Stimulated activated naive B cell treated with anti-CD40 and anti-IgM and Interleukin-4, amounts not matched to agents 10 μg/mL and 1 μg/mL and 100 μg/mL, for 72 hours (primary cell): ENCODE measurements at regions not wholly inside any gene's neighbourhood (a gene's known extent, or its start where the extent isn't known, plus 50 kb on each side); places are given as distances from the start of the nearest gene placed in this dataset.

Experiments used
- ATAC-seq, 2 donors: fragments of 150-1000 bp; cut with Tn5 transposase; replicated peaks; 2 replicates each; pipeline ENCODE4 v1.10.0; 2021; ENCODE audit warnings: moderate library complexity in 1 of 2
- DNase-seq: peaks from one replicate; pipeline ENCODE4 v3.0.0; 2021
- H3K27ac Mint-ChIP-seq: one replicate; pipeline ENCODE4 v1.8.0; 2022; ENCODE audit warnings: mild to moderate bottlenecking, mixed read lengths
- H3K27me3 Mint-ChIP-seq, 2 donors: one replicate each; pipeline ENCODE4 v1.8.0; 2022; ENCODE audit warnings: mixed read lengths in 2 of 2
- H3K36me3 Mint-ChIP-seq, 2 donors: one replicate each; pipeline ENCODE4 v1.8.0; 2022; ENCODE audit warnings: mixed read lengths in 2 of 2, mild to moderate bottlenecking in 1 of 2
- H3K4me1 Mint-ChIP-seq, 2 donors: one replicate each; pipeline ENCODE4 v1.8.0; 2022; ENCODE audit warnings: mixed read lengths in 2 of 2, mild to moderate bottlenecking in 1 of 2
- H3K4me3 Mint-ChIP-seq, 2 donors: one replicate each; pipeline ENCODE4 v1.8.0; 2022; ENCODE audit warnings: mild to moderate bottlenecking in 2 of 2, mixed read lengths in 2 of 2, moderate library complexity in 1 of 2
- H3K9me3 Mint-ChIP-seq, 2 donors: one replicate each; pipeline ENCODE4 v1.8.0; 2022; ENCODE audit warnings: mixed read lengths in 2 of 2, mild to moderate bottlenecking in 1 of 2

DNA sequence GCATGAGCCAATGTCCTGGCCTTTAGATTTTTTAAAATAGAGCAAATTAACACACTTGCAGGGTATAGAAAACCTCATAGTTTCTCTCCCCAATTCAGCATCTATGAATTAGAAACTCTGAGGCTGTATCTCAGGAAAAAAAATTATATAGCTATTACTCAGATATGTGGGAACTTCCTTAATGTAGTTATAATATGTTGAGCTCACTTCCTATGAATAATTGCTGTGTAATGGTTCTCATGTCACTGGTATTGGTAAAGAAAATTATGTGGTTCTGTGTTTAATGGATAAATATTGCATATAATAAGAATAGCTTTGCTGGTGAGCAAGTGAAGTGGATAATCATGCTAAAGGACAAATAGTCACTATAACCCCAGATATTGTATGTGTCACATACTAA, 2019.8 kb downstream of the NCAM2 start:
- no peak overlapping the region for H3K4me3 Mint-ChIP-seq
- no peak overlapping the region for H3K27ac Mint-ChIP-seq
- no peaks in the 10 kb centered on the region for H3K36me3 Mint-ChIP-seq
- ATAC-seq, result no peak
- H3K27me3 Mint-ChIP-seq, result no peaks in the 10 kb centered on the region
- no peak for DNase-seq
- H3K4me1 Mint-ChIP-seq, result no peaks in the 10 kb centered on the region
- H3K9me3 Mint-ChIP-seq, result peaks cover 0 to 1% of the 10 kb centered on the region in 2 donors

DNA sequence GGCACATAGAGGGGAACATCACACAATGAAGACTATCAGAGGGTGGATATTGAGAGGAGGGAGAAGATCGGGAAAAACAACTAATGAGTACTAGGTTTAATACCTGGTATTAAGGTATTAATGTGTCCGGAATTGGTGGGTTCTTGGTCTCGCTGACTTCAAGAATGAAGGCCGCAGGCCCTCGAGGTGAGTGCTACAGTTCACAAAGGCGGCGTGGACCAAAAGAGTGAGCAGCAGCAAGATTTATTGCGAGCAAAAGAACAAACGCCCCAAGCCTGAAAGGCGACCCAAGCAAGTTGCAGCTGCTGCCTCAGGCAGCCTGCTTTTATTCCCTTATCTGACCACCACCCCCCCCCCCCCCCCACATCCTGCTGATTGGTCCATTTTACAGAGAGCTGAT, 2022.8 kb downstream of the NCAM2 start:
- peaks cover 0 to 1% of the 10 kb centered on the region in 2 donors for H3K9me3 Mint-ChIP-seq
- H3K27ac Mint-ChIP-seq, result no peak overlapping the region
- ATAC-seq (no peak), DNase-seq (no peak)
- no peaks in the 10 kb centered on the region for H3K27me3 Mint-ChIP-seq
- H3K4me3 Mint-ChIP-seq, result no peak overlapping the region
- H3K4me1 Mint-ChIP-seq, result no peaks in the 10 kb centered on the region
- H3K36me3 Mint-ChIP-seq, result no peaks in the 10 kb centered on the region

DNA sequence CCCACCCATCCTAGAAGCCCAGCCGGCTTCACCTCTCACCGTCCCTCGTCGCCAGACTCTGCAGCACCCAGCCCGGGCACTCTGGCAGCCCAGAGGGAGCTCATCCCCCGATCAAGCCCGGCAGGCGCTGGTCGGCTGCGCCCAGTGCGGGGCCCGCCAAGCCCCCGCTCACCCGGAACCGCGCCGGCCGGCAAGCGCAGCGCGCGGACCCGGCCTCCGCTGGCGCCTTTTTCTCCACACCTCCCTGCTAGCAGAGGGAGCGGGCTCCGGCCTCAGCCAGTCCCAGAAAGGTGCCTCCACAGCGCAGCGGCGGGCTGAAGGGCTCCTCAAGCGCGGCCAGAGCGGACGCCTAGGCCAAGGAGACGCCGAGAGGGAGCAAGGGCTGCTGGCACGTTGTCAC, 2023.3 kb downstream of the NCAM2 start:
- no peak for DNase-seq
- Mint-ChIP-seq H3K4me3 (no peak overlapping the region), H3K27me3 (no peaks in the 10 kb centered on the region), H3K27ac (no peak overlapping the region), H3K4me1 (no peaks in the 10 kb centered on the region), H3K9me3 (peaks cover 0 to 1% of the 10 kb centered on the region in 2 donors), H3K36me3 (no peaks in the 10 kb centered on the region)
- ATAC-seq, result no peak

DNA sequence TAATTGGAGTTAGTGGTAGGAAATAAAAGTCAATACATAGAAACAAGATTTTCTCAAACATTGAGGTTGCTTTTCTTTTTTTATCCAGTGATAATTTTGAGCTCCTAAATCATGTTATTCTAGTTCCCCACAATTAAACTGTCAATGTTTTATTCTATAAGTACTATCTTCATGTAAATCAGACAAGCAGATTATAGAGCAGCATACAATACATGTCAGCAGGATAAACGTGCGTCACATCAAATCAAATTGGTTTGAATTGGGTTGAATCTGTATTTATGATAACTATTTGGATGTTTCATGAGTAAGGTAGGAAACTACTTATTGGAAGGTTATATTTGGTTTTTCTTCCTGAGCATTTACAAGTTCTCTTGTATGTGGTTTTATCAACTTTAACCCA, 2028.7 kb downstream of the NCAM2 start:
- no peak for DNase-seq
- H3K27ac Mint-ChIP-seq, result no peak overlapping the region
- no peaks in the 10 kb centered on the region for H3K36me3 Mint-ChIP-seq
- no peaks in the 10 kb centered on the region for H3K27me3 Mint-ChIP-seq
- no peak overlapping the region for H3K4me3 Mint-ChIP-seq
- H3K9me3 Mint-ChIP-seq, result peaks cover 0 to 3% of the 10 kb centered on the region in 2 donors
- no peak for ATAC-seq
- no peaks in the 10 kb centered on the region for H3K4me1 Mint-ChIP-seq

DNA sequence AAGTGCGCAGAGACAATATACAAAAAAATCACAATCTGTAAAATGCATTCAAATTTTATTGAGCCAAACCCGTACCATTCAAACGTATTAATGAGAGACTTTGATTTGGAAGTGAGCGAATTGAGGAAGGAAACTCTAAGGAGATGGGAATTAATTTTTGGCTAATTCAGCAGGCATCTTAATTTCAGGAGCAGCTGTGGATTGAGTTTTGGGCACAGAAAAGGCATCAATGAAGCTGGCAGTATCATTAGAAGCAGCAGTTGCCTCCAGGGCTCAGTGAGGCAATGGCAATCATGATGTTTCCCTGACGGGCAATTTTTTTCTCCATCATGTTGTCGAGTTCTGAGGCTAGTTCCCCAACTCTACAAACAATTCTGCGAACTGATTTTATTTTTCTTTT, 2041.6 kb downstream of the NCAM2 start:
- DNase-seq, result no peak
- no peak for ATAC-seq
- Mint-ChIP-seq H3K4me3 (no peak overlapping the region), H3K36me3 (no peaks in the 10 kb centered on the region), H3K27ac (no peak overlapping the region), H3K9me3 (no peaks in the 10 kb centered on the region), H3K27me3 (no peaks in the 10 kb centered on the region), H3K4me1 (no peaks in the 10 kb centered on the region)

DNA sequence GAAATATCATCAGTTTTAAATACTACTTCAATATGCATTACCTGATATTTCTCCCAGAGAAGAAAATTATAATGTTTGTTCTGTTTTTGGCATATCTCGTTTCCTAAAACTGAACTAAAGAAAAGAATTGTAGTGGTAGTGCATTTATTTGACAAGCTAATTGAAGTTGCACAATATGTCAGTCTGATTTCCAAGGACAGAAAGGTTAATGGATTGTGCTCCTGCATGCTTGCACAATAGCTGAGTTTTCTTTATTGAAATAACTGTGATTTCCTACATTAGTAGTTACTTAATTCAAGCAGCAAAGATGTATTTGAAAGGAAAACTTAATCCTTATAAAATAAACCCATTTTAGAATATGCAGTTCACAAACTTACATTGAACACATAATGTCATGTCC, 2047.7 kb downstream of the NCAM2 start:
- H3K9me3 Mint-ChIP-seq, result no peaks in the 10 kb centered on the region
- DNase-seq (no peak), ATAC-seq (no peak)
- no peak overlapping the region for H3K4me3 Mint-ChIP-seq
- no peaks in the 10 kb centered on the region for H3K36me3 Mint-ChIP-seq
- no peaks in the 10 kb centered on the region for H3K27me3 Mint-ChIP-seq
- H3K27ac Mint-ChIP-seq, result no peak overlapping the region
- H3K4me1 Mint-ChIP-seq, result no peaks in the 10 kb centered on the region

DNA sequence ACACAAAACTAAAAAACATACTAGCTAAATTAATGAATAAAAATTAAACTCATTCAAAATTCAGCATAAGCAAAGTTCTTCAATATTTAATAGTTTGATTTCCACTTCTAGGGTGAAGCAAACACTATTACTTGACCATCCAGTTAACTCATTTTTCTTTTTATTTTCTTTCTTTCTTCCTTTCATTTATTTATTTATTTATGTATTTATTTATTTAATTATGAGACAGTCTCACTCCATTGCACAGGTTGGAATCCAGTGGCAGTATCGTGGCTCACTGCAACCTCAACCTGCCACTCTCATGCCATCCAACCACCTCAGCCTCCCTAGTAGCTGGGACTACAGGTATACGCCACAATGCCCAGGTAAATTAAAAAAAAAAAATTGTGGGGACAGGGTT, 2069.5 kb downstream of the NCAM2 start:
- DNase-seq (no peak), ATAC-seq (no peak)
- Mint-ChIP-seq H3K4me1 (no peaks in the 10 kb centered on the region), H3K27me3 (no peaks in the 10 kb centered on the region), H3K4me3 (no peak overlapping the region), H3K36me3 (no peaks in the 10 kb centered on the region), H3K9me3 (peaks cover 0 to 4% of the 10 kb centered on the region in 2 donors), H3K27ac (no peak overlapping the region)

DNA sequence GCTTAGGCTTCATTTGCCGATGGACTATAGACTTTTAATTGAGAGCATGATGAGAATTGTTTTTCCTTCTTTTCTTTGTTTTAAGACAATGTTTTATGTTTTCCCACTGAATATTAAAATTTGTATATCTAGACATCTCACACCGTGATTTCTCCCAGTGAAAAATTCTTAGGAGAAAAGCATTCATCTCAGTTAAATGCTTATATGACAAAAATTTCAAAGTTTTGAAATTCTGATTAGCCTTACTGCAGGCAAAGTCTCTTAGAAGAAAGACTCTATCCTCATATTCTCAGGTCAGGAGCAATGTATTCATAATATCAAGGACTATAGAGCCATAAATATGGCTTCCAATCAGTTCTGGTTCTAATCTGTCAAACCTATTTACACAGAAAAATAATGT, 2085.0 kb downstream of the NCAM2 start:
- no peak overlapping the region for H3K4me3 Mint-ChIP-seq

DNA sequence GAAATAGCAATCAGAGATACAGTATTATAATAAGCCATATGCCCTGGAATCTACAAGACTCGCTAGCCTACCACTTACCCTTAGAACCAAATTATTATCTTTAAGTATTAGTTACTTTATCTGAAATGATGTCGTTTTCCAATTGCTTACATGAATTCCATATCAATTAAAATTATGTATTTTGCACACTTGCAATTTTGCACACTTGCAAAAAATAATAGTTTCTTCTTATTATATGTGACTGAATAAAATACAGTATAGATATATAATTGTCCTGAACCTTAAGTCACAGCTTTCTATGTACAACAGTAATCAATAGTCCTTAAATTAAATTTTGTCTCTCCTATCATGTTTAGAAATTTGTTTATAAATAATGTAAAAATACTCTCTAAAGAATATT, 2095.1 kb downstream of the NCAM2 start:
- no peaks in the 10 kb centered on the region for H3K4me1 Mint-ChIP-seq
- H3K4me3 Mint-ChIP-seq, result no peak overlapping the region
- ATAC-seq (no peak), DNase-seq (no peak)
- H3K36me3 Mint-ChIP-seq, result no peaks in the 10 kb centered on the region
- no peaks in the 10 kb centered on the region for H3K27me3 Mint-ChIP-seq
- peaks cover 0 to 2% of the 10 kb centered on the region in 2 donors for H3K9me3 Mint-ChIP-seq
- H3K27ac Mint-ChIP-seq, result no peak overlapping the region

More for the DNA sequence above, 2085.0 kb downstream of the NCAM2 start:
- DNase-seq, result no peak
- no peak for ATAC-seq
- no peaks in the 10 kb centered on the region for H3K27me3 Mint-ChIP-seq
- H3K27ac Mint-ChIP-seq, result no peak overlapping the region
- no peaks in the 10 kb centered on the region for H3K4me1 Mint-ChIP-seq
- no peaks in the 10 kb centered on the region for H3K36me3 Mint-ChIP-seq
- H3K9me3 Mint-ChIP-seq, result peaks cover 0 to 3% of the 10 kb centered on the region in 2 donors

DNA sequence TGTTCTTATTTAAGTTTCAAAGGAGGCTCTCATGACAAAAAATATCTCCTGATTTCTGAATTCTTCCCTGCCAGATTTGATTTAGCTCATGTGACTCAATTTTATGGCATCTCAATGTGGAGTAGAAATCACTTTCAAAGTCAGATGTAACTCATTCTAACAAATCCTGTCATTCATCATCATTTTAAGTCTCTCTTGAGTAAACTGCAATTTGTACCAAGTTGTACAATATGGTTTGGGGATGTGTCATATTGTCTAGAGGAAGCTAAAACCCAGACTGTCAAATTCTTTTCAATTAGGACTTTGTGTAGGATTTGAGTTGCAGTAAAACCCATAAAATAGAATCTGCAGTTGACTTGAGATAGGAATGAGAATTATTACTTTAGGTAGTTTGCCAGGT, 2101.0 kb downstream of the NCAM2 start:
- DNase-seq, result no peak
- Mint-ChIP-seq H3K9me3 (no peaks in the 10 kb centered on the region), H3K4me1 (no peaks in the 10 kb centered on the region), H3K27me3 (no peaks in the 10 kb centered on the region), H3K4me3 (no peak overlapping the region), H3K36me3 (no peaks in the 10 kb centered on the region), H3K27ac (no peak overlapping the region)
- no peak for ATAC-seq

DNA sequence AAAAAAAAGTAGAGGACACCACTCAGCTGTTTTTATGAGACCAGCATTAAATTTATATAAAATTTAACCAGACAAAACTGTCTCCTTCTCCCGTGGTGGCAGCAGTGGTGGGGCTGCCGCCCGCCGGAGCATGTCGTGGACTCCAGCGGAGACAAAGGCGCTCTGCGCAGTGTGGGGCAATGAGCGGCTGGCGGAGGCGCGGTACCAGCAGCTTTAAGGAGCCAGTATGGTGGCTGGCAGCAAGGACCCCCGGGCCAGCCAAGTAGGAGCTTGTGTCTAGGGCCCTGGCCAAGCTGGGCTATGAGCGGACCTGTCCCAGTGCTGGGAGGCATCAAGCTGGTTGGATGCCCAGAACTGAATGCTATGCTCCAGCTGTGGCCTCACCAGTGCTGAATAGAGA, 2102.9 kb downstream of the NCAM2 start:
- H3K4me1 Mint-ChIP-seq, result no peaks in the 10 kb centered on the region
- no peak overlapping the region for H3K4me3 Mint-ChIP-seq
- ATAC-seq (peak; percentile 14 to 19), DNase-seq (no peak)
- no peak overlapping the region for H3K27ac Mint-ChIP-seq
- H3K9me3 Mint-ChIP-seq, result no peaks in the 10 kb centered on the region
- no peaks in the 10 kb centered on the region for H3K36me3 Mint-ChIP-seq
- no peaks in the 10 kb centered on the region for H3K27me3 Mint-ChIP-seq

DNA sequence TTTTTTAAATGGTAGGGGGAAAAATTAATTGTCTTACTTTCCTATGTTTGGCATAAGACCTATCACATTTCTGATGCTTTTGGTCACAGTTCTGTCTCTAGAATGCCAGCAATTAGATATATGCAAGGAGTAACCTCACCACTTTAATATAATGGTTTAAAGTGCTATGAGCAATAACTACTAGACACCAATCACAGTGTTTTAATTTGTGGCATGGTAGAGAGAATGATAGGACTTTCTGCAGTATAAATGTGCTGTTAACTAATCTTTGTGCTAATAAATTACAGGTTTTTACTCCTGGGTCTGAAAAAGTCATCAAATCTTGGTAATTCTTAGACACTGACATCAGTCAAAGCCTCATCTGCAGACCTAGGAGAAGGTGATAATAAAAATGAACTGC, 2110.3 kb downstream of the NCAM2 start:
- H3K4me3 Mint-ChIP-seq, result no peak overlapping the region
- ATAC-seq, result no peak
- H3K36me3 Mint-ChIP-seq, result no peaks in the 10 kb centered on the region
- no peaks in the 10 kb centered on the region for H3K4me1 Mint-ChIP-seq
- H3K27ac Mint-ChIP-seq, result no peak overlapping the region
- no peak for DNase-seq
- no peaks in the 10 kb centered on the region for H3K9me3 Mint-ChIP-seq
- H3K27me3 Mint-ChIP-seq, result no peaks in the 10 kb centered on the region

DNA sequence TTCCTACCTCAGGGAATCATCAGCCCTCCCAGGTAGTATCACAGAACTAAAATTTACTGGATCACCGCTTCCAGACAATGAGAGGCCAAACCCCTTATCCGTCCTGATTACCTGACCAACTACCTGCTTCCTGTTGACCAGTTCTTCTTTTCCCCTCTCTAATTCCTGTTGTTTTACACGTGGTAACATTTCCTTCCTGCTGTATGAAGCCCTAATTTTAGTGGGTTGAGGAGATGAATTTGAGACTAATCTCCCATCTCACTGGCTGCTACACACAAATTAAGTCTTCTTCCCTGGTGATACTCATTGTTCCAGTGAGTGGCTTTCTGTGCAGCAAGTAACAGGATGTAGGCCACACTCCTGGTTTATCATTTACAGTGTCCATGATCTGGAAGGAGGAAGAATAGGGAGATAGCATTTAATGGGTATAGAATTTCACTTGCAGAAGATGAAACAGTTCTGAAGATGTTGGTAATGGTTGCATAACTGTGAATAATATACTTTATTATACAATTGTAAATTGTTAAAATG, 2112.9 kb downstream of the NCAM2 start:
- H3K27ac Mint-ChIP-seq, result no peak overlapping the region
- ATAC-seq (no peak), DNase-seq (no peak)
- H3K4me1 Mint-ChIP-seq, result no peaks in the 10 kb centered on the region
- H3K27me3 Mint-ChIP-seq, result no peaks in the 10 kb centered on the region
- H3K9me3 Mint-ChIP-seq, result no peaks in the 10 kb centered on the region
- no peaks in the 10 kb centered on the region for H3K36me3 Mint-ChIP-seq
- H3K4me3 Mint-ChIP-seq, result no peak overlapping the region

DNA sequence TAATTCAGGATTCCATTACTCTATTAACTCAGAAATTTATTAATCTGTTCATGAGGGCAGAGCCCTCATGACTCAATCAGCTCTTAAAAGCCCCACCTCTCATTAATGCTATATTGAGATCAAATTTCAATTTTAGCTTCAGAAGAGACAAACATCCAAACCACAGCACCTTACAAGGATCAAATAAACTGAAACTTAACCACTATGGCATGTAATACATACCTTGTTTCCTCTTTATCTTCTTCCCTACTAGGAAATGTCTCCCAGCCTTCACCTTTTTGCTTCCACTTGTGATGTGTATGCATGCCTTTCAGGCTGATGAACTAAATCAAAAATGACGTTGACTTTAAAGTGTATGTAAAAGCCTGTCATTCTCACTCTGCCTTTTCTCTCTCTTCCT, 2121.3 kb downstream of the NCAM2 start:
- H3K4me3 Mint-ChIP-seq, result no peak overlapping the region
- no peak for DNase-seq
- H3K36me3 Mint-ChIP-seq, result no peaks in the 10 kb centered on the region
- no peaks in the 10 kb centered on the region for H3K9me3 Mint-ChIP-seq
- no peak for ATAC-seq
- no peaks in the 10 kb centered on the region for H3K4me1 Mint-ChIP-seq
- H3K27ac Mint-ChIP-seq, result no peak overlapping the region
- no peaks in the 10 kb centered on the region for H3K27me3 Mint-ChIP-seq

DNA sequence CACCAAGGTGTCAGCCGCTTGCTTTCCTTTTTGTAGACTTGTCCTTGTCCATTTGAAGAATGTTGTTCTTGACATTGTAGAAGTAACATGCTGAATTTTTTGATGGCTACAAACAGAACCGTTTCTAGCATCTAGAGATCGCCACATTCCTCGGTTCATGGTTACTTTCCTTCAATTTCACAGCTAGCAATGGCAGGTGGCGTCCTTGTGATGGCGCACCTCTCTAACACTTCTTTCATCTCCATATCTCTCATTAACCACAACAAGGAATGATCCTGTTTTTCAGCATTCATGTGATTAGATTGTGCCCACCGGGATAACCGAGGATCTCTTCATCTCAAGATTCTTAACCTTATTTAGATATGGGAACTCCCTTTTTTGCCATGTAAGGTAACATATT, 2129.8 kb downstream of the NCAM2 start:
- no peaks in the 10 kb centered on the region for H3K27me3 Mint-ChIP-seq
- no peak overlapping the region for H3K4me3 Mint-ChIP-seq
- H3K36me3 Mint-ChIP-seq, result no peaks in the 10 kb centered on the region
- no peaks in the 10 kb centered on the region for H3K9me3 Mint-ChIP-seq
- DNase-seq (no peak), ATAC-seq (no peak)
- no peak overlapping the region for H3K27ac Mint-ChIP-seq
- H3K4me1 Mint-ChIP-seq, result no peaks in the 10 kb centered on the region

DNA sequence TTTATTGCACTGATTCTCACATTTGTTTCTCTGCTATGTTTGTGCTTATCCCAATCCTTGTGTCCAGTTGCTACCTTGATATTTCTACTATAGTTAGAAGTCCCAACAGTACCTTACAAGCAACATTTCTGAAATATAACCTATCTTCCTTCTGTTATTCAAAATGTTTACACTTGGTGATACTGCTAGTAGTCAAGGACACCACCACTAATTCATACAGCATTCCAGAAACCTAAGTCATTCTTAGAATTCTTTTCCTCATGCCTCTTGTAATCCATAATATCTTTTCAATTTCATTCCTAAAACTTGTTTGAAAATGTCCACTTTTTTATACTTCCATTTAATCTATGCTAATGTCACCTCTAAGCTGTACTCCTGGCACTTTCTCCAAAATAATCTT, 2132.1 kb downstream of the NCAM2 start:
- peaks cover 3% of the 10 kb centered on the region in 2 donors for H3K9me3 Mint-ChIP-seq
- DNase-seq (no peak), ATAC-seq (no peak)
- H3K27ac Mint-ChIP-seq, result no peak overlapping the region
- H3K27me3 Mint-ChIP-seq, result no peaks in the 10 kb centered on the region
- no peaks in the 10 kb centered on the region for H3K36me3 Mint-ChIP-seq
- H3K4me3 Mint-ChIP-seq, result no peak overlapping the region
- H3K4me1 Mint-ChIP-seq, result no peaks in the 10 kb centered on the region
